GM23248 (cell line): ENCODE measurements at regions not wholly inside any gene's neighbourhood (a gene's known extent, or its start where the extent isn't known, plus 50 kb on each side); places are given as distances from the start of the nearest gene placed in this dataset.

Source experiments
- EZH2 ChIP-seq: fragments of 200-600 bp; sonication (generic); IDR thresholded peaks from 2 replicates; pipeline ENCODE4 v1.6.1; 2018; ENCODE audit warnings: antibody characterized with exemption, mild to moderate bottlenecking; ENCODE audit not compliant: insufficient read depth, poor library complexity, severe bottlenecking
- EZH2phosphoT487 ChIP-seq: fragments of 200-600 bp; sonication (generic); IDR thresholded peaks from 2 replicates; pipeline ENCODE4 v1.6.1; 2018; ENCODE audit warnings: antibody characterized with exemption, moderate library complexity, mild to moderate bottlenecking, low read depth; ENCODE audit not compliant: insufficient read depth

GRCh38 chr7:51929818-51930217 lies 613.2 kb upstream of the COBL start:
- TF ChIP-seq EZH2, result no peak
- no peak for TF ChIP-seq EZH2phosphoT487
